ENCODE measurements at regions not wholly inside any gene's neighbourhood (a gene's known extent, or its start where the extent isn't known, plus 50 kb on each side); places are given as distances from the start of the nearest gene placed in this dataset.

GRCh38 chr9:29126783-29127182 is 1553.5 kb upstream of the C9orf72 start:
- Histone ChIP-seq H3K79me2 (ENCODE audit: control insufficient read depth in 1 of 2, insufficient read depth in 2 of 2, low read length in 2 of 2) (peaks cover 0 to under 1% of the 10 kb centered on the region in 2 experiments; a peak in 1 of 4 replicates), H2BK120ac (replicated peaks; ENCODE audit: low read depth, low read length) (no peak overlapping the region), H2BK5ac (ENCODE audit: low read depth, low read length) (no peak overlapping the region), H3K23me2 (ENCODE audit: low read depth, low read length) (no peaks in the 10 kb centered on the region), H3K36me3 (ENCODE audit: control insufficient read depth in 2 of 4, insufficient read depth in 4 of 4, low read length in 3 of 4) (peaks cover 0 to 21% (median 0%) of the 10 kb centered on the region in 4 experiments; a peak in 4 of 8 replicates), H4K5ac (ENCODE audit: insufficient read length, low read depth, low read length) (no peak overlapping the region), H3K79me1 (ENCODE audit: low read depth, low read length) (no peaks in the 10 kb centered on the region), H3K27me3 (replicated peaks in 1 of 4; ENCODE audit: control insufficient read depth in 3 of 4, extremely low read depth in 1 of 4, insufficient read depth in 3 of 4, low read length in 3 of 4) (no peaks in the 10 kb centered on the region), H2AK5ac (ENCODE audit: low read depth, low read length) (no peak overlapping the region), H3K4me2 (ENCODE audit: insufficient read depth in 1 of 2, low read depth in 2 of 2, low read length in 2 of 2) (no peak overlapping the region), H3K4ac (replicated peaks; ENCODE audit: insufficient read length, low read depth, low read length) (no peak overlapping the region), H3K4me3 (ENCODE audit: extremely low read depth in 1 of 4, insufficient read depth in 2 of 4, low read depth in 3 of 4, low read length in 4 of 4) (no peak overlapping the region; a peak in 1 of 8 replicates), H4K20me1 (replicated peaks in 1 of 2; ENCODE audit: control insufficient read depth in 1 of 2, insufficient read depth in 2 of 2, low read length in 2 of 2) (no peaks in the 10 kb centered on the region), H3K14ac (ENCODE audit: insufficient read length) (no peak overlapping the region), H3K27ac (ENCODE audit: low read depth, low read length) (no peak overlapping the region), H3K23ac (ENCODE audit: insufficient read length) (no peak overlapping the region), H3K9ac (replicated peaks in 1 of 4; ENCODE audit: extremely low read depth in 1 of 4, low read depth in 3 of 4, low read length in 3 of 4) (no peak overlapping the region), H2AFZ (ENCODE audit: low read length) (no peak overlapping the region), H3K4me1 (replicated peaks in 1 of 4; ENCODE audit: control insufficient read depth in 3 of 4, insufficient read depth in 4 of 4, low read length in 3 of 4) (no peaks in the 10 kb centered on the region), H2BK12ac (ENCODE audit: low read depth, low read length) (no peak overlapping the region), H2BK20ac (ENCODE audit: low read length) (no peak overlapping the region), H4K8ac (ENCODE audit: extremely low read depth, insufficient read depth, low read length) (no peak overlapping the region), H3K18ac (ENCODE audit: extremely low read depth, low read length) (no peak overlapping the region), H2BK15ac (ENCODE audit: low read length) (no peak overlapping the region), H4K91ac (replicated peaks; ENCODE audit: insufficient read length, low read length) (no peak overlapping the region), H3K56ac (replicated peaks; ENCODE audit: insufficient read length, low read depth, low read length) (no peak overlapping the region), H3K9me3 (ENCODE audit: insufficient read depth in 2 of 2, low read depth in 1 of 2, low read length in 1 of 2) (peaks cover 43 to 46% of the 10 kb centered on the region in 2 experiments)
- 96% methylated on average over 2 of the region's 2 CpGs; no CpG with 5 or more reads in 1 of the 2 experiments for WGBS, 2 experiments (ENCODE audit: extremely low coverage in 1 of 2, insufficient coverage in 1 of 2, insufficient read length in 1 of 2, insufficient replicate concordance in 2 of 2, low coverage in 1 of 2, low lambda C conversion rate in 2 of 2, missing lambda C conversion rate in 1 of 2)
- DNase-seq (ENCODE audit: low read depth in 1 of 2, low spot score in 2 of 2) (no peak), FAIRE-seq (no peak)
- CTCF ChIA-PET (ENCODE audit: partially characterized antibody) = no interaction called here
- POLR2A ChIA-PET (ENCODE audit: partially characterized antibody) = no interaction called here
- no peak for TF ChIP-seq POLR2A (IDR thresholded peaks at IDR 0.05; ENCODE audit: control extremely low read depth in 1 of 2, low read depth in 2 of 2, low read length in 2 of 2)
- TF ChIP-seq CTCF (IDR thresholded peaks at IDR 0.05; ENCODE audit: control extremely low read depth in 1 of 3, insufficient read depth in 1 of 3, low read depth in 1 of 3, low read length in 3 of 3) = no peak
- no peak for TF ChIP-seq NANOG (IDR thresholded peaks at IDR 0.05; ENCODE audit: insufficient read depth, low read depth, low read length, poor library complexity, severe bottlenecking)
- TF ChIP-seq TAF1 (IDR thresholded peaks at IDR 0.05; ENCODE audit: low read depth, low read length) = no peak
- no peak for TF ChIP-seq SP2 (IDR thresholded peaks at IDR 0.05; ENCODE audit: low read length)
- TF ChIP-seq RFX5 (IDR thresholded peaks at IDR 0.05; ENCODE audit: borderline replicate concordance, low read depth, low read length) = no peak
- TF ChIP-seq SIX5 (IDR thresholded peaks at IDR 0.05; ENCODE audit: low read depth, low read length) = no peak
- TF ChIP-seq TCF12 (IDR thresholded peaks at IDR 0.05; ENCODE audit: low read depth, low read length) = no peak
- TF ChIP-seq RAD21 (IDR thresholded peaks at IDR 0.05 in 1 of 2, conservative IDR thresholded peaks at IDR 0.05 in 1 of 2; ENCODE audit: low read depth in 2 of 2, low read length in 2 of 2) = no peak
- TF ChIP-seq CHD1 (IDR thresholded peaks at IDR 0.05; ENCODE audit: low read depth, low read length) = no peak
- no peak for TF ChIP-seq ASH2L (IDR thresholded peaks at IDR 0.05; ENCODE audit: low read length)
- no peak for TF ChIP-seq EP300 (IDR thresholded peaks at IDR 0.05; ENCODE audit: borderline replicate concordance in 1 of 2, low read depth in 2 of 2, low read length in 2 of 2)
- no peak for TF ChIP-seq RXRA (IDR thresholded peaks at IDR 0.05; ENCODE audit: insufficient read depth, low read depth, low read length)
